IMR-90 (cell line): ENCODE measurements at regions not wholly inside any gene's neighbourhood (a gene's known extent, or its start where the extent isn't known, plus 50 kb on each side); places are given as distances from the start of the nearest gene placed in this dataset.

Experiments
- ATAC-seq: fragments of 200-7000 bp; cut with Tn5 transposase; 2 replicates; pipeline ENCODE4 v1.9.1; 2020; ENCODE audit warnings: low read depth, mild to moderate bottlenecking, moderate library complexity
- BruUV-seq: library from RNA; stranded (reverse); fragments of 400-500 nt; replicated peaks from 2 replicates; lab custom pipeline; 2021; lab: Mats Ljungman, UMichigan
- CTCF ChIA-PET: fragments of 300-600 bp; formaldehyde crosslinking; extraction: SDS; loops from one replicate; lab custom pipeline; 2021; ENCODE audit warnings: antibody characterized with exemption; lab: Yijun Ruan, JAX
- POLR2A ChIA-PET: fragments of 300-600 bp; sonication (Branson Sonifier 250); formaldehyde crosslinking; loops from one replicate; lab custom pipeline; 2022; ENCODE audit warnings: antibody characterized with exemption; ENCODE audit not compliant: unreplicated experiment; lab: Charles Lee
- DNase-seq: peaks from one replicate; pipeline ENCODE4 v3.0.0; 2013
- H2AFZ ChIP-seq: replicated peaks from 2 replicates; pipeline ENCODE3; 2013; ENCODE audit warnings: low read length, mild to moderate bottlenecking; ENCODE audit not compliant: poor library complexity
- H2AK5ac ChIP-seq: 2 replicates; pipeline ENCODE4 v1.6.1; 2013; ENCODE audit warnings: low read depth, low read length, inconsistent platforms
- H2AK9ac ChIP-seq: replicated peaks from 2 replicates; pipeline ENCODE3; 2013; ENCODE audit warnings: mild to moderate bottlenecking, low read depth, low read length, moderate library complexity; ENCODE audit not compliant: poor library complexity
- H2BK120ac ChIP-seq: 2 replicates; pipeline ENCODE4 v1.6.1; 2013; ENCODE audit warnings: low read depth, low read length, inconsistent platforms
- H2BK15ac ChIP-seq: 3 replicates; pipeline ENCODE4 v1.6.1; 2013; ENCODE audit warnings: low read depth, low read length, inconsistent platforms
- H2BK20ac ChIP-seq: 2 replicates; pipeline ENCODE4 v1.6.1; 2013; ENCODE audit warnings: low read depth, mild to moderate bottlenecking, inconsistent platforms, low read length, moderate library complexity
- H2BK5ac ChIP-seq: 2 replicates; pipeline ENCODE4 v1.6.1; 2013; ENCODE audit warnings: mild to moderate bottlenecking, low read depth, low read length, inconsistent platforms; ENCODE audit not compliant: poor library complexity, severe bottlenecking
- H3K14ac ChIP-seq: replicated peaks from 2 replicates; pipeline ENCODE4 v1.6.1; 2013; ENCODE audit warnings: low read depth, low read length, inconsistent platforms
- H3K18ac ChIP-seq: 2 replicates; pipeline ENCODE4 v1.6.1; 2013; ENCODE audit warnings: low read depth, low read length, control low read depth
- H3K23ac ChIP-seq: 2 replicates; pipeline ENCODE4 v1.6.1; 2013; ENCODE audit warnings: low read depth, low read length, inconsistent platforms
- H3K27ac ChIP-seq: 2 replicates; pipeline ENCODE4 v1.5.1; 2013; ENCODE audit warnings: mild to moderate bottlenecking, control low read depth, low read length; ENCODE audit not compliant: insufficient read depth
- H3K27me3 ChIP-seq: 2 replicates; pipeline ENCODE4 v1.6.1; 2013; ENCODE audit warnings: low read length; ENCODE audit not compliant: control insufficient read depth, insufficient read depth
- H3K36me3 ChIP-seq: 2 replicates; pipeline ENCODE4 v1.6.1; 2013; ENCODE audit warnings: low read length, mixed read lengths; ENCODE audit not compliant: control insufficient read depth, insufficient read depth
- H3K4ac ChIP-seq: 2 replicates; pipeline ENCODE4 v1.6.1; 2013; ENCODE audit warnings: low read depth, low read length, inconsistent platforms
- H3K4me1 ChIP-seq: 2 replicates; pipeline ENCODE4 v1.6.1; 2013; ENCODE audit warnings: low read length, mixed read lengths; ENCODE audit not compliant: control insufficient read depth, insufficient read depth
- H3K4me2 ChIP-seq: 2 replicates; pipeline ENCODE4 v1.6.1; 2013; ENCODE audit warnings: low read depth, mild to moderate bottlenecking, control low read depth, low read length, moderate library complexity
- H3K4me3 ChIP-seq: 2 replicates; pipeline ENCODE4 v1.5.1; 2013; ENCODE audit warnings: low read depth, mild to moderate bottlenecking, control low read depth, low read length, moderate library complexity; ENCODE audit not compliant: insufficient read depth
- H3K56ac ChIP-seq: 2 replicates; pipeline ENCODE4 v1.6.1; 2013; ENCODE audit warnings: low read length, inconsistent platforms; ENCODE audit not compliant: insufficient read depth; ENCODE audit errors: extremely low read depth
- H3K79me1 ChIP-seq, 2 experiments: 2 replicates each; pipeline ENCODE4 v1.6.1; 2013; ENCODE audit warnings: low read length in 2 of 2, inconsistent platforms in 1 of 2, low read depth in 1 of 2
- H3K9ac ChIP-seq: 2 replicates; pipeline ENCODE4 v1.6.1; 2013; ENCODE audit warnings: low read depth, low read length, control low read depth
- H3K9me1 ChIP-seq: 2 replicates; pipeline ENCODE4 v1.6.1; 2013; ENCODE audit warnings: low read length, inconsistent platforms; ENCODE audit not compliant: insufficient read depth
- H3K9me3 ChIP-seq: 2 replicates; pipeline ENCODE4 v1.6.1; 2013; ENCODE audit warnings: low read length; ENCODE audit not compliant: control insufficient read depth, insufficient read depth
- H4K20me1 ChIP-seq: 2 replicates; pipeline ENCODE4 v1.6.1; 2013; ENCODE audit warnings: low read length, inconsistent platforms; ENCODE audit not compliant: insufficient read depth
- H4K5ac ChIP-seq: 2 replicates; pipeline ENCODE4 v1.6.1; 2013; ENCODE audit warnings: mild to moderate bottlenecking, low read depth, low read length, control low read depth
- H4K8ac ChIP-seq, 2 experiments: 2 replicates each; pipeline ENCODE4 v1.6.1; 2013; ENCODE audit warnings: low read depth in 2 of 2, low read length in 2 of 2, control low read depth in 1 of 2, inconsistent platforms in 1 of 2
- H4K91ac ChIP-seq: 2 replicates; pipeline ENCODE4 v1.6.1; 2013; ENCODE audit warnings: low read depth, low read length, inconsistent platforms; ENCODE audit not compliant: insufficient read depth
- FOS ChIP-seq: fragments of 150-350 bp; IDR thresholded peaks from 2 replicates; pipeline ENCODE4 v1.6.1; 2016; ENCODE audit warnings: low read depth, low read length
- WGBS, 2 experiments: methylation state at CpG; one replicate each; pipeline versions ENCODE4 v1.1.5 to v1.1.7; 2013; ENCODE audit warnings: missing lambda C conversion rate in 2 of 2; ENCODE audit not compliant: insufficient read length in 1 of 2; ENCODE audit errors: extremely low coverage in 2 of 2; 5-methylcytosine and 5-hydroxymethylcytosine counted together
- dilution Hi-C: fragments of 300-500 bp; cut with HindIII; formaldehyde crosslinking; loops from one replicate; pipeline ENCODE4 v1.14.3; 2018; ENCODE audit warnings: low sequenced_read_pairs; ENCODE audit not compliant: unreplicated experiment
- in situ Hi-C: fragments of 300-500 bp; cut with MboI; formaldehyde crosslinking; loops from 3 replicates; pipeline ENCODE4 v1.14.3; 2019; ENCODE audit warnings: low sequenced_read_pairs, inconsistent platforms, mixed read lengths
- intact Hi-C: fragments of 100-400 bp; cut with micrococcal nuclease; formaldehyde crosslinking; loops from 2 replicates; pipeline ENCODE4 v1.10.0; 2022

DNA sequence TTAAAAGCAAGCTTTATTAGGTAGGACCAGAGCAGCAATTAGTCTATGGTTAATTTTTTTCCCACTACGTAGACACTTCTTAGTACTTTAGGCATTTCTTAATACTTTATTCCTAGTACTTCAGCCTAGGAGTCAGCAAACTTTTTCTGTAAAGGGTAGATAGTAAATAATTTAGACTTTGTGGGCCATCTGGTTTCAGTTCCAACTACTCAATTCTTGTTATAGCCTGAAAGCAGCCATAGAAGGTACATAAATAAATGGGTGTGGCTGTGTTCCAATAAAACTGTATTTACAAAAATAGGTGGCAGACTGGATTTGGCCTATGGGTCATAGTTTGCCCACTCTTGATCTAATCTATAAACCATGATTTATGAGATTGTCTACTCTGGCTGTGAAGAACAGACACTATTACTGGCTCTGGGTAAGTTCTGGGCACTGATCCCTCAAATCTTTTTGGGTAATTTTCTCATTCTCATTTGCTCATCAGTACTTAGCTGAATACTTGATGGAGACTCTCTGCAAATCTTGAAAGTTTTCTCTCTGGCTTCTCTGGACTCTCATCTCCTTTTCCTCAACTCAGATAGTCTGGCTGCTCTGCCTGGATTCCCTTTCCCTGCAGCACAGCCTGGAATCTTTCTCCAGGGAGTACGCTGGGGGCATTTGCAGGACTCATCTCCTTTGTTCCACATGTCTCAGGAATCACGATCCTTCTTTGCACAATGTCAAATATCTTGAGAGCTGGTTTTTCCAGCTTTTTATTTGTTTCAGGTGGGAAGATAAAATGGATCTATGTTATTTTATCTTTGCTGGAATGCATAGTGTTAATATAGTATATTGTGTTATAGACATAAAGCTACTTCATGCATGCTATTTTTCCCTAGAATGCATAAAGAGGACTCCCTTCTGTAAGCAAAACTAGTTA lies 524.8 kb upstream of the TBL1XR1 start:
- no peak overlapping the region for H2BK120ac ChIP-seq
- H4K8ac ChIP-seq = no peak overlapping the region
- no peak overlapping the region for H3K9ac ChIP-seq
- H4K91ac ChIP-seq = no peak overlapping the region
- H3K79me1 ChIP-seq = no peaks in the 10 kb centered on the region
- peak overlapping the region; percentile 31; the same call in 1 of the 2 replicates for H3K18ac ChIP-seq
- no peak overlapping the region for H3K23ac ChIP-seq
- no peak overlapping the region for H3K4me2 ChIP-seq
- H3K56ac ChIP-seq = no peak overlapping the region
- no peak overlapping the region for H3K4me3 ChIP-seq
- no peak overlapping the region for H3K4ac ChIP-seq
- BruUV-seq = no TSS peak
- no peak overlapping the region for H3K14ac ChIP-seq
- H3K27ac ChIP-seq = no peak overlapping the region
- CTCF ChIA-PET = interaction anchor here (0.6 kb wide), 1 partner anchor 410 kb away, joined by 3 read pairs; no protein-coding TSS in a partner anchor
- no peaks in the 10 kb centered on the region for H3K36me3 ChIP-seq
- H2AFZ ChIP-seq = no peak overlapping the region
- dilution Hi-C loops = no loop called here
- no peaks in the 10 kb centered on the region for H3K27me3 ChIP-seq
- intact Hi-C loops = no loop called here
- POLR2A ChIA-PET = no interaction called here
- no CpG with 5 or more reads among the region's 3 CpGs for WGBS, 2 experiments
- no peak overlapping the region for H2AK9ac ChIP-seq
- no peak overlapping the region for H2AK5ac ChIP-seq
- H4K20me1 ChIP-seq = no peaks in the 10 kb centered on the region
- no peak overlapping the region for H4K5ac ChIP-seq
- no peak for TF ChIP-seq FOS
- in situ Hi-C loops = no loop called here
- DNase-seq (no peak), ATAC-seq (no peak)
- H2BK5ac ChIP-seq = no peak overlapping the region
- no peaks in the 10 kb centered on the region; the same call in 1 of the 2 replicates for H3K4me1 ChIP-seq
- no peak overlapping the region for H2BK20ac ChIP-seq
- no peak overlapping the region for H2BK15ac ChIP-seq
- no peaks in the 10 kb centered on the region for H3K9me3 ChIP-seq
- no peaks in the 10 kb centered on the region for H3K9me1 ChIP-seq
